Transverse colon (tissue), 3 donors: ENCODE measurements at regions not wholly inside any gene's neighbourhood (a gene's known extent, or its start where the extent isn't known, plus 50 kb on each side); places are given as distances from the start of the nearest gene placed in this dataset.

Source experiments
- CTCF ChIP-seq, 5 experiments: fragments of 200-600 bp in 3 of 5; fragments of 450-650 bp in 2 of 5; sonication (generic) in 3 of 5; IDR thresholded peaks; 1 replicate in 2 of 5; 2 replicates in 3 of 5; pipeline ENCODE4 v1.5.1; 2016 to 2017; ENCODE audit warnings: antibody characterized with exemption in 5 of 5, inconsistent platforms in 3 of 5, mild to moderate bottlenecking in 2 of 5, moderate library complexity in 1 of 5
- EP300 ChIP-seq: sonication (generic); formaldehyde crosslinking; IDR thresholded peaks from one replicate; pipeline ENCODE4 v1.6.1; 2017; ENCODE audit warnings: antibody characterized with exemption, low read depth
- POLR2A ChIP-seq: fragments of 450-650 bp; IDR thresholded peaks from one replicate; pipeline ENCODE4 v1.6.1; 2016; ENCODE audit warnings: antibody characterized with exemption, mild to moderate bottlenecking, moderate library complexity

GRCh38 chr1:109832945-109833344, 69.2 kb upstream of the EPS8L3 start:
- TF ChIP-seq POLR2A = no peak
- TF ChIP-seq CTCF (IDR thresholded peaks at IDR 0.05) = no peak
- no peak for TF ChIP-seq EP300
